ENCODE measurements at regions not wholly inside any gene's neighbourhood (a gene's known extent, or its start where the extent isn't known, plus 50 kb on each side); places are given as distances from the start of the nearest gene placed in this dataset.
"Not testable (repeated sequence)": the region's sequence is repeated elsewhere in the genome, so short reads cannot be mapped to it uniquely, and the experiment has no call there.

GRCh38 chr1:157357111-157357510, 195.2 kb downstream of the FCRL5 start:
- no peaks in the 10 kb centered on the region for H3K36me3 ChIP-seq
- 70% methylated on average over 5 of the region's 5 CpGs for WGBS
- H3K4me3 ChIP-seq: no peak overlapping the region
- no peak for DNase-seq (ENCODE audit: low spot score in 2 of 2)
- no peaks in the 10 kb centered on the region for H3K9me3 ChIP-seq
- H3K4me1 ChIP-seq: no peaks in the 10 kb centered on the region
- H3K27ac ChIP-seq: no peak overlapping the region
- H3K27me3 ChIP-seq: no peaks in the 10 kb centered on the region
- TF ChIP-seq EP300 (IDR thresholded peaks at IDR 0.05): no peak
- TF ChIP-seq POLR2AphosphoS5 (IDR thresholded peaks at IDR 0.05): no peak
- TF ChIP-seq CTCF (IDR thresholded peaks at IDR 0.05): no peak
- no peak for TF ChIP-seq POLR2A (IDR thresholded peaks at IDR 0.05)

GRCh38 chr1:157356601-157357000, 195.7 kb downstream of the FCRL5 start:
- WGBS: 82% methylated on average over 3 of the region's 3 CpGs
- no peak for DNase-seq (ENCODE audit: low spot score in 2 of 2)
- no peak for TF ChIP-seq EP300 (IDR thresholded peaks at IDR 0.05)
- TF ChIP-seq POLR2AphosphoS5 (IDR thresholded peaks at IDR 0.05): no peak
- no peak for TF ChIP-seq POLR2A (IDR thresholded peaks at IDR 0.05)
- TF ChIP-seq CTCF (IDR thresholded peaks at IDR 0.05): no peak
- Histone ChIP-seq H3K9me3 (no peaks in the 10 kb centered on the region), H3K27me3 (no peaks in the 10 kb centered on the region), H3K4me1 (no peaks in the 10 kb centered on the region), H3K4me3 (no peak overlapping the region), H3K27ac (no peak overlapping the region), H3K36me3 (no peaks in the 10 kb centered on the region)

- H3K27ac ChIP-seq: no peak overlapping the region
- WGBS: 75% methylated on average over 2 of the region's 2 CpGs
- H3K4me1 ChIP-seq: no peaks in the 10 kb centered on the region
- H3K27me3 ChIP-seq: no peaks in the 10 kb centered on the region
- no peak for DNase-seq (ENCODE audit: low spot score in 2 of 2)
- H3K4me3 ChIP-seq: no peak overlapping the region
- no peaks in the 10 kb centered on the region for H3K9me3 ChIP-seq
- no peaks in the 10 kb centered on the region for H3K36me3 ChIP-seq
- no peak for TF ChIP-seq POLR2AphosphoS5 (IDR thresholded peaks at IDR 0.05)
- TF ChIP-seq CTCF (IDR thresholded peaks at IDR 0.05): no peak
- TF ChIP-seq EP300 (IDR thresholded peaks at IDR 0.05): no peak
- no peak for TF ChIP-seq POLR2A (IDR thresholded peaks at IDR 0.05)
Measured at GRCh38 chr1:157353546-157353945, 198.8 kb downstream of the FCRL5 start.

GRCh38 chr1:157352817-157353408, 199.4 kb downstream of the FCRL5 start:
- Histone ChIP-seq H3K4me1 (no peaks in the 10 kb centered on the region), H3K9me3 (no peaks in the 10 kb centered on the region), H3K36me3 (no peaks in the 10 kb centered on the region), H3K27me3 (no peaks in the 10 kb centered on the region), H3K4me3 (no peak overlapping the region), H3K27ac (no peak overlapping the region)
- DNase-seq (ENCODE audit: low spot score in 2 of 2): no peak
- 91% methylated on average over 1 of the region's 1 CpG for WGBS
- no peak for TF ChIP-seq CTCF (IDR thresholded peaks at IDR 0.05)
- TF ChIP-seq POLR2A (IDR thresholded peaks at IDR 0.05): no peak
- no peak for TF ChIP-seq EP300 (IDR thresholded peaks at IDR 0.05)
- no peak for TF ChIP-seq POLR2AphosphoS5 (IDR thresholded peaks at IDR 0.05)

GRCh38 chr1:157352216-157352615, 200.1 kb downstream of the FCRL5 start:
- Histone ChIP-seq H3K4me3 (no peak overlapping the region), H3K27me3 (peaks cover 5% of the 10 kb centered on the region), H3K4me1 (no peaks in the 10 kb centered on the region), H3K9me3 (no peaks in the 10 kb centered on the region), H3K27ac (no peak overlapping the region), H3K36me3 (no peaks in the 10 kb centered on the region)
- TF ChIP-seq POLR2A (IDR thresholded peaks at IDR 0.05) (no peak), CTCF (IDR thresholded peaks at IDR 0.05) (no peak), EP300 (IDR thresholded peaks at IDR 0.05) (no peak), POLR2AphosphoS5 (IDR thresholded peaks at IDR 0.05) (no peak)
- no peak for DNase-seq (ENCODE audit: low spot score in 2 of 2)
- 94% methylated on average over 3 of the region's 3 CpGs for WGBS

- not testable (repeated sequence) for DNase-seq (ENCODE audit: low spot score in 2 of 2); H3K36me3 ChIP-seq; H3K27me3 ChIP-seq; H3K9me3 ChIP-seq; H3K4me1 ChIP-seq; H3K4me3 ChIP-seq; H3K27ac ChIP-seq
- 79% methylated on average over 2 of the region's 2 CpGs for WGBS
Measured at GRCh38 chr1:157351800-157352199, 200.5 kb downstream of the FCRL5 start.
